ENCODE measurements at regions not wholly inside any gene's neighbourhood (a gene's known extent, or its start where the extent isn't known, plus 50 kb on each side); places are given as distances from the start of the nearest gene placed in this dataset.

GRCh38 chr12:65734226-65734625 is 90.1 kb upstream of the HMGA2 start:
- no peak for TF ChIP-seq CTCF (IDR thresholded peaks at IDR 0.05)
- no peak for TF ChIP-seq POLR2A (IDR thresholded peaks at IDR 0.05)
- TF ChIP-seq EP300 (IDR thresholded peaks at IDR 0.05) = no peak
